ENCODE measurements at regions not wholly inside any gene's neighbourhood (a gene's known extent, or its start where the extent isn't known, plus 50 kb on each side); places are given as distances from the start of the nearest gene placed in this dataset.

GRCh38 chr6:106743612-106744011 is 114.2 kb downstream of the QRSL1 start:
- no peak for DNase-seq
- no peak for ATAC-seq
- CTCF ChIA-PET = no interaction called here
- Mint-ChIP-seq H3K27me3 (peaks cover 34% of the 10 kb centered on the region), H3K27ac (no peak overlapping the region), H3K4me1 (no peaks in the 10 kb centered on the region), H3K36me3 (no peaks in the 10 kb centered on the region), H3K4me3 (no peak overlapping the region), H3K9me3 (ENCODE audit: low read depth) (no peaks in the 10 kb centered on the region)

GRCh38 chr6:106740287-106740686 is 110.9 kb downstream of the QRSL1 start:
- CTCF ChIA-PET = no interaction called here

GRCh38 chr6:106739387-106739786 is 110.0 kb downstream of the QRSL1 start:
- Mint-ChIP-seq H3K27me3 (peaks cover 36% of the 10 kb centered on the region), H3K36me3 (no peaks in the 10 kb centered on the region), H3K4me1 (no peaks in the 10 kb centered on the region), H3K4me3 (no peak overlapping the region), H3K9me3 (ENCODE audit: low read depth) (no peaks in the 10 kb centered on the region), H3K27ac (no peak overlapping the region)
- DNase-seq (no peak), ATAC-seq (no peak)
- CTCF ChIA-PET = no interaction called here

More at GRCh38 chr6:106740287-106740686, 110.9 kb downstream of the QRSL1 start:
- ATAC-seq (no peak), DNase-seq (no peak)
- Mint-ChIP-seq H3K9me3 (ENCODE audit: low read depth) (no peaks in the 10 kb centered on the region), H3K36me3 (no peaks in the 10 kb centered on the region), H3K27ac (no peak overlapping the region), H3K4me3 (no peak overlapping the region), H3K27me3 (peaks cover 38% of the 10 kb centered on the region), H3K4me1 (no peaks in the 10 kb centered on the region)

GRCh38 chr6:106736502-106736901 is 107.1 kb downstream of the QRSL1 start:
- Mint-ChIP-seq H3K27ac (no peak overlapping the region), H3K4me1 (no peaks in the 10 kb centered on the region), H3K4me3 (no peak overlapping the region), H3K9me3 (ENCODE audit: low read depth) (no peaks in the 10 kb centered on the region), H3K27me3 (peaks cover 27% of the 10 kb centered on the region), H3K36me3 (no peaks in the 10 kb centered on the region)
- no peak for DNase-seq
- ATAC-seq = no peak
- CTCF ChIA-PET = no interaction called here

GRCh38 chr6:106735828-106736227 is 106.5 kb downstream of the QRSL1 start:
- no peaks in the 10 kb centered on the region for H3K36me3 Mint-ChIP-seq
- ATAC-seq (no peak), DNase-seq (no peak)
- CTCF ChIA-PET = no interaction called here
- H3K9me3 Mint-ChIP-seq (ENCODE audit: low read depth) = no peaks in the 10 kb centered on the region
- H3K4me3 Mint-ChIP-seq = no peak overlapping the region
- H3K27ac Mint-ChIP-seq = no peak overlapping the region
- H3K4me1 Mint-ChIP-seq = no peaks in the 10 kb centered on the region
- peaks cover 27% of the 10 kb centered on the region for H3K27me3 Mint-ChIP-seq

GRCh38 chr6:106735136-106735633 is 105.8 kb downstream of the QRSL1 start:
- CTCF ChIA-PET = no interaction called here
- no peak overlapping the region for H3K27ac Mint-ChIP-seq
- ATAC-seq (no peak), DNase-seq (no peak)
- no peaks in the 10 kb centered on the region for H3K36me3 Mint-ChIP-seq
- H3K27me3 Mint-ChIP-seq = peaks cover 31% of the 10 kb centered on the region
- no peak overlapping the region for H3K4me3 Mint-ChIP-seq
- H3K4me1 Mint-ChIP-seq = no peaks in the 10 kb centered on the region
- no peaks in the 10 kb centered on the region for H3K9me3 Mint-ChIP-seq (ENCODE audit: low read depth)

GRCh38 chr6:106733386-106733785 is 104.0 kb downstream of the QRSL1 start:
- Mint-ChIP-seq H3K36me3 (no peaks in the 10 kb centered on the region), H3K27me3 (peaks cover 36% of the 10 kb centered on the region), H3K9me3 (ENCODE audit: low read depth) (no peaks in the 10 kb centered on the region), H3K4me3 (no peak overlapping the region), H3K27ac (no peak overlapping the region), H3K4me1 (no peaks in the 10 kb centered on the region)
- DNase-seq = no peak
- no peak for ATAC-seq
- CTCF ChIA-PET = no interaction called here

GRCh38 chr6:106732376-106732940 is 103.1 kb downstream of the QRSL1 start:
- no peak for DNase-seq
- H3K27me3 Mint-ChIP-seq = peaks cover 31% of the 10 kb centered on the region

GRCh38 chr6:106731843-106732160 is 102.4 kb downstream of the QRSL1 start:
- Mint-ChIP-seq H3K36me3 (no peaks in the 10 kb centered on the region), H3K27me3 (peaks cover 27% of the 10 kb centered on the region), H3K27ac (no peak overlapping the region), H3K4me1 (no peaks in the 10 kb centered on the region), H3K9me3 (ENCODE audit: low read depth) (no peaks in the 10 kb centered on the region), H3K4me3 (no peak overlapping the region)
- DNase-seq (no peak), ATAC-seq (no peak)
- CTCF ChIA-PET = no interaction called here

More at GRCh38 chr6:106732376-106732940, 103.1 kb downstream of the QRSL1 start:
- Mint-ChIP-seq H3K27ac (no peak overlapping the region), H3K4me3 (no peak overlapping the region), H3K9me3 (ENCODE audit: low read depth) (no peaks in the 10 kb centered on the region), H3K4me1 (no peaks in the 10 kb centered on the region), H3K36me3 (no peaks in the 10 kb centered on the region)
- CTCF ChIA-PET = no interaction called here
- no peak for ATAC-seq

GRCh38 chr6:106731144-106731842 is 101.9 kb downstream of the QRSL1 start:
- no peaks in the 10 kb centered on the region for H3K4me1 Mint-ChIP-seq
- CTCF ChIA-PET = no interaction called here
- peaks cover 27% of the 10 kb centered on the region for H3K27me3 Mint-ChIP-seq
- H3K4me3 Mint-ChIP-seq = no peak overlapping the region
- ATAC-seq = no peak
- no peaks in the 10 kb centered on the region for H3K36me3 Mint-ChIP-seq
- no peak for DNase-seq
- no peaks in the 10 kb centered on the region for H3K9me3 Mint-ChIP-seq (ENCODE audit: low read depth)
- no peak overlapping the region for H3K27ac Mint-ChIP-seq

- Mint-ChIP-seq H3K36me3 (no peaks in the 10 kb centered on the region), H3K27me3 (peaks cover 23% of the 10 kb centered on the region), H3K27ac (no peak overlapping the region), H3K4me1 (no peaks in the 10 kb centered on the region), H3K4me3 (no peak overlapping the region), H3K9me3 (ENCODE audit: low read depth) (no peaks in the 10 kb centered on the region)
- DNase-seq = no peak
- CTCF ChIA-PET = no interaction called here
- no peak for ATAC-seq
These were observed 101.3 kb downstream of the QRSL1 start for GRCh38 chr6:106730718-106731117.

- no peaks in the 10 kb centered on the region for H3K36me3 Mint-ChIP-seq
- H3K27me3 Mint-ChIP-seq = peaks cover 19% of the 10 kb centered on the region
- no peak overlapping the region for H3K27ac Mint-ChIP-seq
- H3K4me3 Mint-ChIP-seq = no peak overlapping the region
- no peak for DNase-seq
- CTCF ChIA-PET = no interaction called here
- no peaks in the 10 kb centered on the region for H3K4me1 Mint-ChIP-seq
- H3K9me3 Mint-ChIP-seq (ENCODE audit: low read depth) = no peaks in the 10 kb centered on the region
- no peak for ATAC-seq
These were observed 100.9 kb downstream of the QRSL1 start for GRCh38 chr6:106730264-106730663.

GRCh38 chr6:106729841-106730240 is 100.5 kb downstream of the QRSL1 start:
- CTCF ChIA-PET = no interaction called here
- Mint-ChIP-seq H3K27ac (no peak overlapping the region), H3K36me3 (no peaks in the 10 kb centered on the region), H3K4me1 (no peaks in the 10 kb centered on the region), H3K27me3 (peaks cover 18% of the 10 kb centered on the region), H3K4me3 (no peak overlapping the region), H3K9me3 (ENCODE audit: low read depth) (no peaks in the 10 kb centered on the region)
- DNase-seq = no peak
- ATAC-seq = no peak

- Mint-ChIP-seq H3K27ac (no peak overlapping the region), H3K36me3 (no peaks in the 10 kb centered on the region), H3K27me3 (peaks cover 18% of the 10 kb centered on the region), H3K4me3 (no peak overlapping the region), H3K9me3 (ENCODE audit: low read depth) (no peaks in the 10 kb centered on the region), H3K4me1 (no peaks in the 10 kb centered on the region)
- DNase-seq = no peak
- ATAC-seq = no peak
- CTCF ChIA-PET = no interaction called here
These were observed 99.0 kb downstream of the QRSL1 start for GRCh38 chr6:106728296-106728870.
